ENCODE measurements at regions not wholly inside any gene's neighbourhood (a gene's known extent, or its start where the extent isn't known, plus 50 kb on each side); places are given as distances from the start of the nearest gene placed in this dataset.
"Not testable (repeated sequence)": the region's sequence is repeated elsewhere in the genome, so short reads cannot be mapped to it uniquely, and the experiment has no call there.

DNA sequence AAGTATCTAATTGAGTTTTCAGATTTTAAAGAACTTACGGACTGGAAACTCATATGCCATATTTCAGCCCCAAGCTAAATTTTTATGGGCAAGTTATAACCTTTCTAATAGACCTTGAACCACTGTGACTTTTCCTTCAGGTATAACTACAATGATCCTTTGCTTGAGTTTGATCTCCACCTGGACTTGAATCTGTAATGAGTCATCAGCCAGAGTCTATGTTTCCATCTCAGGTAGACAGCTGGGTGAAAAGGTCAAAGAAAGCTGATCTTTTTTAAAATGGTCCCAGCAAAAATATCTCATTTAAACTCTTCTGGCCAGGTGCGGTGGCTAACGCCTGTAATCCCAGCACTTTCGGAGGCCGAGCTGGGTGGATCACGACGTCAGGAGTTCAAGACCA lies 88.4 kb upstream of the SGK1 start:
- Histone ChIP-seq H3K27ac (no peak overlapping the region), H3K36me3 (ENCODE audit: low read depth) (no peaks in the 10 kb centered on the region), H3K9me2 (ENCODE audit: insufficient read depth) (no peaks in the 10 kb centered on the region), H3K79me2 (ENCODE audit: low read depth) (no peaks in the 10 kb centered on the region), H4K20me1 (ENCODE audit: insufficient read depth) (no peaks in the 10 kb centered on the region), H3K9me3 (ENCODE audit: insufficient read depth, low read depth) (no peaks in the 10 kb centered on the region), H2AFZ (no peak overlapping the region), H3F3A (ENCODE audit: insufficient read depth, low read depth) (peaks cover 4% of the 10 kb centered on the region; the same call in 1 of the 2 replicates), H3K4me3 (no peak overlapping the region), H3K4me2 (no peak overlapping the region), H3K4me1 (replicated peaks; ENCODE audit: insufficient read depth) (peaks cover 19% of the 10 kb centered on the region), H3K27me3 (ENCODE audit: insufficient read depth, low read depth) (no peaks in the 10 kb centered on the region)
- POLR2A ChIA-PET (ENCODE audit: unreplicated experiment): no interaction called here
- CTCF ChIA-PET: no interaction called here
- BruUV-seq (replicated peaks): no TSS peak
- intact Hi-C loops (cut with micrococcal nuclease; ENCODE audit: unreplicated experiment): no loop called here
- no peak for TF ChIP-seq EZH2 (IDR thresholded peaks at IDR 0.05; ENCODE audit: low read depth)
- TF ChIP-seq CTCF (conservative IDR thresholded peaks at IDR 0.05): no peak
- DNase-seq: no peak

- Histone ChIP-seq H3K27ac (no peak overlapping the region), H3F3A (ENCODE audit: insufficient read depth, low read depth) (peaks cover 12% of the 10 kb centered on the region), H4K20me1 (ENCODE audit: insufficient read depth) (no peaks in the 10 kb centered on the region), H2AFZ (no peak overlapping the region), H3K4me2 (no peak overlapping the region), H3K4me3 (no peak overlapping the region), H3K9me3 (ENCODE audit: insufficient read depth, low read depth) (no peaks in the 10 kb centered on the region), H3K4me1 (replicated peaks; ENCODE audit: insufficient read depth) (peaks cover 25% of the 10 kb centered on the region), H3K36me3 (ENCODE audit: low read depth) (no peaks in the 10 kb centered on the region), H3K79me2 (ENCODE audit: low read depth) (no peaks in the 10 kb centered on the region), H3K9me2 (ENCODE audit: insufficient read depth) (no peaks in the 10 kb centered on the region), H3K27me3 (ENCODE audit: insufficient read depth, low read depth) (no peaks in the 10 kb centered on the region)
- intact Hi-C loops (cut with micrococcal nuclease; ENCODE audit: unreplicated experiment): no loop called here
- no peak for DNase-seq
- BruUV-seq (replicated peaks): no TSS peak
- CTCF ChIA-PET: no interaction called here
- TF ChIP-seq CTCF (conservative IDR thresholded peaks at IDR 0.05) (no peak), EZH2 (IDR thresholded peaks at IDR 0.05; ENCODE audit: low read depth) (no peak)
- POLR2A ChIA-PET (ENCODE audit: unreplicated experiment): no interaction called here
These were observed 87.6 kb upstream of the SGK1 start for GRCh38 chr6:134405386-134406087.

DNA sequence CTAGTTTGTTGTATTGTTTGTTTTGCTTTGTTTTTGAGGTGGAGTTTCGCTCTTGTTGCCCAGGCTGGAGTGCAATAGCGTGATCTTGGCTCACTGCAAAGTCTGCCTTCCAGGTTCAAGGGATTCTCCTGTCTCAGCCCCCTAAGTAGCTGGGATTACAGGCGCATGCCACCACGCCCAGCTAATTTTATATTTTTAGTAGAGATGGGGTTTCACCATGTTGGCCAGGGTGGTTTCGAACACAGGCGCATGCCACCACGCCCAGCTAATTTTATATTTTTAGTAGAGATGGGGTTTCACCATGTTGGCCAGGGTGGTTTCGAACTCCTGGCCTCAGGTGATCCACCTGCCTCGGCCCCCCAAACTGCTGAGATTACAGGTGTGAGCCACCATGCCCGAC lies 85.4 kb upstream of the SGK1 start:
- H3K27ac ChIP-seq; H3K27me3 ChIP-seq (ENCODE audit: insufficient read depth, low read depth); H3K4me2 ChIP-seq; intact Hi-C loops (cut with micrococcal nuclease; ENCODE audit: unreplicated experiment); H3K9me3 ChIP-seq (ENCODE audit: insufficient read depth, low read depth); H3K36me3 ChIP-seq (ENCODE audit: low read depth); H3K4me3 ChIP-seq; H4K20me1 ChIP-seq (ENCODE audit: insufficient read depth); BruUV-seq (replicated peaks); H3K79me2 ChIP-seq (ENCODE audit: low read depth); H2AFZ ChIP-seq; H3K9me2 ChIP-seq (ENCODE audit: insufficient read depth); CTCF ChIA-PET; DNase-seq: not testable (repeated sequence)
- POLR2A ChIA-PET (ENCODE audit: unreplicated experiment): interaction anchor here (0.7 kb wide), 1 partner anchor 92 kb away, joined by 4 read pairs; no protein-coding TSS in a partner anchor
- H3K4me1 ChIP-seq (replicated peaks; ENCODE audit: insufficient read depth): peaks cover 30% of the 10 kb centered on the region
- peaks cover 13% of the 10 kb centered on the region for H3F3A ChIP-seq (ENCODE audit: insufficient read depth, low read depth)
